ENCODE measurements at regions not wholly inside any gene's neighbourhood (a gene's known extent, or its start where the extent isn't known, plus 50 kb on each side); places are given as distances from the start of the nearest gene placed in this dataset.
A peak's percentile ranks its signal among the peaks of the same experiment; 100 is the strongest.

GRCh38 chrX:27354021-27354420 is 109.1 kb downstream of the PPP4R3C start:
- DNase-seq: no peak
- H3K27me3 ChIP-seq (ENCODE audit: low read depth): no peaks in the 10 kb centered on the region
- no peak for TF ChIP-seq CTCF (IDR thresholded peaks at IDR 0.05; ENCODE audit: borderline replicate concordance)
- no peaks in the 10 kb centered on the region for H3K36me3 ChIP-seq
- no peaks in the 10 kb centered on the region for H3K4me1 ChIP-seq
- H3K4me3 ChIP-seq: no peak overlapping the region
- intact Hi-C loops (cut with micrococcal nuclease): no loop called here
- H3K9me3 ChIP-seq (replicated peaks): no peaks in the 10 kb centered on the region
- H3K27ac ChIP-seq (replicated peaks): no peak overlapping the region

GRCh38 chrX:27350476-27350875 is 112.7 kb downstream of the PPP4R3C start:
- intact Hi-C loops (cut with micrococcal nuclease): no loop called here
- TF ChIP-seq CTCF (IDR thresholded peaks at IDR 0.05; ENCODE audit: borderline replicate concordance): no peak

GRCh38 chrX:27336466-27337091 is 126.6 kb downstream of the PPP4R3C start:
- TF ChIP-seq CTCF (IDR thresholded peaks at IDR 0.05; ENCODE audit: borderline replicate concordance): peak; percentile 63
- no peak for DNase-seq
- no peak overlapping the region for H3K27ac ChIP-seq (replicated peaks)
- H3K36me3 ChIP-seq: no peaks in the 10 kb centered on the region
- H3K27me3 ChIP-seq (ENCODE audit: low read depth): no peaks in the 10 kb centered on the region
- H3K4me1 ChIP-seq: no peaks in the 10 kb centered on the region
- intact Hi-C loops (cut with micrococcal nuclease): no loop called here
- no peak overlapping the region for H3K4me3 ChIP-seq
- H3K9me3 ChIP-seq (replicated peaks): no peaks in the 10 kb centered on the region

More at GRCh38 chrX:27350476-27350875, 112.7 kb downstream of the PPP4R3C start:
- Histone ChIP-seq H3K36me3 (no peaks in the 10 kb centered on the region), H3K27me3 (ENCODE audit: low read depth) (no peaks in the 10 kb centered on the region), H3K4me3 (no peak overlapping the region), H3K9me3 (replicated peaks) (no peaks in the 10 kb centered on the region), H3K4me1 (no peaks in the 10 kb centered on the region), H3K27ac (replicated peaks) (no peak overlapping the region)
- DNase-seq: no peak

GRCh38 chrX:27321632-27322031 is 141.5 kb downstream of the PPP4R3C start:
- H3K36me3 ChIP-seq: no peaks in the 10 kb centered on the region
- H3K27ac ChIP-seq (replicated peaks): no peak overlapping the region
- no peaks in the 10 kb centered on the region for H3K4me1 ChIP-seq
- no peaks in the 10 kb centered on the region for H3K27me3 ChIP-seq (ENCODE audit: low read depth)
- intact Hi-C loops (cut with micrococcal nuclease): no loop called here
- H3K4me3 ChIP-seq: no peak overlapping the region
- H3K9me3 ChIP-seq (replicated peaks): no peaks in the 10 kb centered on the region
- no peak for DNase-seq
- no peak for TF ChIP-seq CTCF (IDR thresholded peaks at IDR 0.05; ENCODE audit: borderline replicate concordance)

GRCh38 chrX:27309406-27309805 is 153.7 kb downstream of the PPP4R3C start:
- no peaks in the 10 kb centered on the region for H3K4me1 ChIP-seq
- no peaks in the 10 kb centered on the region for H3K36me3 ChIP-seq
- no peak overlapping the region for H3K4me3 ChIP-seq
- no peak overlapping the region for H3K27ac ChIP-seq (replicated peaks)
- no peaks in the 10 kb centered on the region for H3K27me3 ChIP-seq (ENCODE audit: low read depth)
- intact Hi-C loops (cut with micrococcal nuclease): no loop called here
- no peaks in the 10 kb centered on the region for H3K9me3 ChIP-seq (replicated peaks)
- DNase-seq: no peak
- no peak for TF ChIP-seq CTCF (IDR thresholded peaks at IDR 0.05; ENCODE audit: borderline replicate concordance)

Data from left ventricle myocardium inferior (tissue), 1 donor.